Central memory CD8-positive, alpha-beta T cell (primary cell): ENCODE measurements at regions not wholly inside any gene's neighbourhood (a gene's known extent, or its start where the extent isn't known, plus 50 kb on each side); places are given as distances from the start of the nearest gene placed in this dataset.
"Not testable (repeated sequence)": the region's sequence is repeated elsewhere in the genome, so short reads cannot be mapped to it uniquely, and the experiment has no call there.

Experiments used
- ATAC-seq: fragments of 150-1000 bp; cut with Tn5 transposase; replicated peaks from 2 replicates; pipeline ENCODE4 v1.10.0; 2022; ENCODE audit warnings: mild to moderate bottlenecking, moderate FRiP score, moderate number of reproducible peaks; ENCODE audit not compliant: poor library complexity, severe bottlenecking; ENCODE audit errors: extremely low read depth
- DNase-seq, 2 donors: peaks; one replicate each; pipeline ENCODE4 v3.0.0; 2021; ENCODE audit warnings: low spot score in 2 of 2
- H3K27ac Mint-ChIP-seq: one replicate; pipeline ENCODE4 v1.8.0; 2022; ENCODE audit warnings: low read depth, mild to moderate bottlenecking, moderate library complexity, mixed read lengths
- H3K27me3 Mint-ChIP-seq: one replicate; pipeline ENCODE4 v1.8.0; 2022; ENCODE audit warnings: mixed read lengths
- H3K36me3 Mint-ChIP-seq: one replicate; pipeline ENCODE4 v1.8.0; 2022; ENCODE audit warnings: mild to moderate bottlenecking, moderate library complexity, mixed read lengths; ENCODE audit not compliant: insufficient read depth
- H3K4me1 Mint-ChIP-seq: one replicate; pipeline ENCODE4 v1.8.0; 2022; ENCODE audit warnings: mixed read lengths
- H3K4me3 Mint-ChIP-seq: one replicate; pipeline ENCODE4 v1.8.0; 2022; ENCODE audit warnings: mild to moderate bottlenecking, moderate library complexity, mixed read lengths
- H3K9me3 Mint-ChIP-seq: one replicate; pipeline ENCODE4 v1.8.0; 2022; ENCODE audit warnings: mixed read lengths

DNA sequence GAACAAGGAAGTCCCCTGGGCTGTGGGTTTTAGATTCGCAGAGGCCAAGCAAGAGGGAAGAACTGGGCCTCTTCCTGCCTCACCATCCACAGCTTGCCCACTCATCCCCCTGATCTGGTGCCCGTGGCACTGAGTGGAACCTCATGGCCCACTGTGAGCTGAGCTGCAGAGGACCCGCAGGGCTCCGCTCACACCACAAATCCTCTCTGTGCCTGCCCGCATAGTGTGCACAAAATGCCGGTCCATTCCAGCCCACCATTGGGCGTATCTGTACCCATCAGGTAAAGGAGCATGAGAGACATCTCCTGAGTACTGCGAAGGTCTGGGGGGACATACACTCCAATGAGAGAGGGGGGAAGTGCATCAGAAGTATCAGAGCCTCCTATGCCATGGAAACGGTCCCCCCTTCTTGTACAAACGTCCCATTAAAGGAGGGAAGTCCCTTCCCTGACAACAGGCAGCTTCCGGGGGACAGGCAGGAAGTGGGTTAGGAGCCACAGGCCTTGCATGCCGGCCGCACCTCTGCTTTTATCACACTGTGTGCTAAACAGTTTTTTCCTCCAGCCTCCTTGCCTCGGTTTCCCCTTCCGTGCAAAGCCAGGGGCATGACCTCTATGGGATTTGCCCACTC is 309.4 kb upstream of the DIO3 start:
- Mint-ChIP-seq H3K27me3 (peaks cover 69% of the 10 kb centered on the region), H3K4me3 (no peak overlapping the region), H3K4me1 (peaks cover 15% of the 10 kb centered on the region), H3K36me3 (peaks cover 5% of the 10 kb centered on the region), H3K9me3 (no peaks in the 10 kb centered on the region), H3K27ac (no peak overlapping the region)
- no peak for DNase-seq
- no peak for ATAC-seq

GRCh38 chr14:101252443-101253214 is 308.7 kb upstream of the DIO3 start:
- Mint-ChIP-seq H3K27ac (no peak overlapping the region), H3K4me3 (no peak overlapping the region), H3K36me3 (peaks cover 5% of the 10 kb centered on the region), H3K9me3 (no peaks in the 10 kb centered on the region), H3K27me3 (peaks cover 75% of the 10 kb centered on the region), H3K4me1 (peaks cover 15% of the 10 kb centered on the region)
- DNase-seq (no peak), ATAC-seq (no peak)

DNA sequence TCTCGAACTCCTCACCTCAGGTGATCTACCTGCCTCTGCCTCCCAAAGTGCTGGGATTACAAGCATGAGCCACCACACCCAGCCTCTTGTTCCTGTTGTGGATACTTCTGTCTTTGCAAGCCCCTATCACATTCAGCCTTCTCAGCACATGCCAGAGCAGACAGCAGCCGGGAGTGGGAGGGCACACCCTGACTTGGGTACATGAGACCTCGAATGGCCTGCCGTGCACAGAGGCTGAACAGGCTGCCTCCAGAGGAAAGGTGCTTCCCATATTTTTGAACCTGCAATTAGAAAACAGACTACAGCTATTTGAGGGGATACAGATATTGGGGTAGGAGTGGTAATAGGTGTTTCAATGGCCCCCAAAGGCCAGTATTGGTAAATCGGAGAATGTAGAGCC is 307.3 kb upstream of the DIO3 start:
- Mint-ChIP-seq H3K4me3 (no peak overlapping the region), H3K4me1 (peaks cover 15% of the 10 kb centered on the region), H3K9me3 (no peaks in the 10 kb centered on the region), H3K27ac (no peak overlapping the region), H3K27me3 (peaks cover 85% of the 10 kb centered on the region), H3K36me3 (peaks cover 5% of the 10 kb centered on the region)
- ATAC-seq (no peak), DNase-seq (no peak)

DNA sequence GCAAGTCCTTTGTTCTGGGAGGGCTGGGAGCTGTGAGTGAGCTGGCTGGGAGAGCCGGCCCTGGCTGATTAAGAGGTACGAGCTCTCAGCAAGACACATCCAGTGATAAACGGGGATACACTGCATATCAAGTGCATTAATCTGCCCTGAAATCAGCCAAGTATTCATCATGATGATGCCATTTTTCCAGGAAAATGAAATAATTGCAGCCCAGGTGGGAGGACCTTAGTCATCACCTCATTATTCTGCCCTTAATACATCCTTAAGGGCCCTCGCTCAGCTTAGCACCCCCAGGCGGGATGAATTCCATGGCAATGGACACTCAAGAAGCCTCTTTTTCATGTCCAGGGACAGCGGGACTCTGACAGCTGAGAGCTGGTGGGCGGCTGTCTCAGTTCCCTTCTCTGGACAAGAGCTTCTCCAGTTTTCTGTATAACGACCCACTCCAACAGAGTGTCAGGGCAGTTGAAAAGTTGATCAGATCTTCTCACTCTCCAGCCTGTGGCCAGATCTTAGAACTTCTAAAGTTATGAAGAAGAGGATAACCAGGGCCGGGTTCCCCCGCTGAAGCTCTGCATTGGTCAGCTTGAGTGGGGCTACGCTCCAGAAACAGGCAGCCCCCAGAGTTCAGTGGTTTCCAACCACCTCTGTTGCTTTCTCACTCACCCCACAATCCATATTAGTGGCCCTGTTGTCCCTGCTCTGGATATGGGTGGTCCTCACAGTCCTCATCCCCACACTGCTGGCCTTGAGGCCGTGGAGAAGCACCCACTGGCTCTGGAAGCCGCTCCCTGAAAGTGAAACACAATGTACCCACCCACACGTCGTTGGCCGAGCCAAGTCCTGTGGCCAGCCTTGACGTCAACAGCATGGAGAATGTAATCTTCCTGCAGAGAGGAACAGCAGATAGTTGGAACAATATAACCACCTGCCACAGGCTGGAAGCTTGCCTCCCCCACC is 306.2 kb upstream of the DIO3 start:
- H3K27ac Mint-ChIP-seq = no peak overlapping the region
- DNase-seq = no peak
- peaks cover 3% of the 10 kb centered on the region for H3K36me3 Mint-ChIP-seq
- ATAC-seq = no peak
- H3K9me3 Mint-ChIP-seq = no peaks in the 10 kb centered on the region
- peaks cover 78% of the 10 kb centered on the region for H3K27me3 Mint-ChIP-seq
- H3K4me3 Mint-ChIP-seq = no peak overlapping the region
- H3K4me1 Mint-ChIP-seq = peaks cover 15% of the 10 kb centered on the region

- Mint-ChIP-seq H3K4me3 (no peak overlapping the region), H3K27ac (no peak overlapping the region), H3K9me3 (no peaks in the 10 kb centered on the region), H3K27me3 (peaks cover 73% of the 10 kb centered on the region), H3K4me1 (peaks cover 15% of the 10 kb centered on the region), H3K36me3 (peaks cover 3% of the 10 kb centered on the region)
- ATAC-seq = no peak
- DNase-seq = no peak
These were observed 305.6 kb upstream of the DIO3 start for GRCh38 chr14:101255765-101256125.

GRCh38 chr14:101256266-101256665 is 305.0 kb upstream of the DIO3 start:
- Mint-ChIP-seq H3K4me3 (no peak overlapping the region), H3K4me1 (peaks cover 15% of the 10 kb centered on the region), H3K36me3 (no peaks in the 10 kb centered on the region), H3K27me3 (peaks cover 68% of the 10 kb centered on the region), H3K9me3 (no peaks in the 10 kb centered on the region), H3K27ac (no peak overlapping the region)
- no peak for DNase-seq
- no peak for ATAC-seq

DNA sequence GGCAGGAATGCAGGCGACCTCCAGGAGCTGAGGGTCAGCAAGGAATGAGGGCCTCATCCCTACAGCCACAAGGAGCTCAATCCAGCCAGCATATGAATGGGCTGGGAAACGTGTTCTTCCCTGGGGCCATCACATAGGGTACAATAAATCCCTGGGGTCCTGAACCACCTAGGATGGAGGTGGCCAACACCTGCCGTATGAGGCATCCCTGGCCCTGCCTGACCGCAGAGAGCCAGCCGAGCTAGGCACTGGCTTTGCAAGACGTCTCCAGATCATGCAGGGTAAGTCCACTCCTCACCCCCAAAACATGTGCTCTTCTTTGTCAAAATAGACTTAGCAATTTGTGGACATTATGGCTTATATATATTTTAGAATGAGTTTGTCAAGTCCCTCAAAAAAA is 303.7 kb upstream of the DIO3 start:
- no peak for ATAC-seq
- Mint-ChIP-seq H3K36me3 (no peaks in the 10 kb centered on the region), H3K4me1 (peaks cover 6% of the 10 kb centered on the region), H3K27me3 (peaks cover 67% of the 10 kb centered on the region), H3K27ac (no peak overlapping the region), H3K4me3 (no peak overlapping the region), H3K9me3 (no peaks in the 10 kb centered on the region)
- DNase-seq = no peak

GRCh38 chr14:101259748-101260147 is 301.5 kb upstream of the DIO3 start:
- no peak for DNase-seq
- no peaks in the 10 kb centered on the region for H3K36me3 Mint-ChIP-seq
- no peak overlapping the region for H3K4me3 Mint-ChIP-seq
- no peaks in the 10 kb centered on the region for H3K4me1 Mint-ChIP-seq
- H3K27ac Mint-ChIP-seq = no peak overlapping the region
- H3K9me3 Mint-ChIP-seq = no peaks in the 10 kb centered on the region
- ATAC-seq = no peak
- H3K27me3 Mint-ChIP-seq = peaks cover 66% of the 10 kb centered on the region

- DNase-seq = not testable (repeated sequence)
- H3K27me3 Mint-ChIP-seq = peaks cover 38% of the 10 kb centered on the region
These were observed 294.9 kb upstream of the DIO3 start for GRCh38 chr14:101266441-101266840.

DNA sequence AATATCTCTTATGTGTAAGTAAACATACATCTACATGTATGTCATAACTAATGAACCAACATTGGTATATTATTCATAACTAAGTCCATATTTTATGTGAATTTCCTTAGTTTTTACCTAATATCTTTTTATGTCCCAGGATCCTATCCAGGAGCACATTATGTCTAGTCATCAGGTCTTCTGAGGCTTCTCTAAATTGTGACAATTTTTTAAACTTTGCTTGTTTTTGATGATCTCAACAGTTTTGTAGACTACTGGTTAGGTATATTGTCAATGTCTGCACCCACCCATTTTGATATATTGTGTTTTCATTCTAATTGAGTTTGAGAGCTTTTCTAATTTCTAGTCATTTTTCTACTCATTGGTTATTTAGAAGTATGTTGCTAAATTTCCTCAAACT is 288.2 kb upstream of the DIO3 start:
- ATAC-seq = no peak
- no peaks in the 10 kb centered on the region for H3K4me1 Mint-ChIP-seq
- H3K36me3 Mint-ChIP-seq = no peaks in the 10 kb centered on the region
- H3K4me3 Mint-ChIP-seq = no peak overlapping the region
- H3K27ac Mint-ChIP-seq = no peak overlapping the region
- no peaks in the 10 kb centered on the region for H3K9me3 Mint-ChIP-seq
- H3K27me3 Mint-ChIP-seq = peaks cover 48% of the 10 kb centered on the region
- DNase-seq = no peak

More at GRCh38 chr14:101266441-101266840, 294.9 kb upstream of the DIO3 start:
- not testable (repeated sequence) for ATAC-seq, H3K4me3 Mint-ChIP-seq, H3K27ac Mint-ChIP-seq, H3K36me3 Mint-ChIP-seq, H3K4me1 Mint-ChIP-seq, H3K9me3 Mint-ChIP-seq

- Mint-ChIP-seq H3K4me3 (no peak overlapping the region), H3K36me3 (no peaks in the 10 kb centered on the region), H3K9me3 (no peaks in the 10 kb centered on the region), H3K4me1 (no peaks in the 10 kb centered on the region), H3K27me3 (peaks cover 69% of the 10 kb centered on the region), H3K27ac (no peak overlapping the region)
- no peak for DNase-seq
- no peak for ATAC-seq
These were observed 284.8 kb upstream of the DIO3 start for GRCh38 chr14:101276309-101277091.

- H3K36me3 Mint-ChIP-seq = peaks cover 2% of the 10 kb centered on the region
- H3K27ac Mint-ChIP-seq = no peak overlapping the region
- H3K4me1 Mint-ChIP-seq = no peaks in the 10 kb centered on the region
- DNase-seq = no peak
- H3K27me3 Mint-ChIP-seq = peaks cover 67% of the 10 kb centered on the region
- no peaks in the 10 kb centered on the region for H3K9me3 Mint-ChIP-seq
- no peak overlapping the region for H3K4me3 Mint-ChIP-seq
- ATAC-seq = no peak
These were observed 278.9 kb upstream of the DIO3 start for GRCh38 chr14:101282418-101282817.
